MM.1S (cell line): ENCODE measurements at regions not wholly inside any gene's neighbourhood (a gene's known extent, or its start where the extent isn't known, plus 50 kb on each side); places are given as distances from the start of the nearest gene placed in this dataset.
"Not testable (repeated sequence)": the region's sequence is repeated elsewhere in the genome, so short reads cannot be mapped to it uniquely, and the experiment has no call there.

Experiments
- DNase-seq: peaks from one replicate; pipeline ENCODE4 v3.0.0-alpha.2; 2015
- H2AFZ ChIP-seq: fragments of 300-600 bp; sonication (generic); 2 replicates; pipeline ENCODE4 v1.6.0; 2016; ENCODE audit warnings: antibody characterized with exemption, low read length
- H3F3A ChIP-seq: fragments of 300-600 bp; sonication (generic); 2 replicates; pipeline ENCODE4 v1.6.1; 2016; ENCODE audit warnings: mild to moderate bottlenecking, antibody characterized with exemption, low read length, moderate library complexity, mixed read lengths; ENCODE audit not compliant: insufficient read depth
- H3K27ac ChIP-seq: fragments of 300-600 bp; sonication (generic); 2 replicates; pipeline ENCODE4 v1.5.1; 2016; ENCODE audit warnings: mild to moderate bottlenecking, low read length
- H3K27me3 ChIP-seq: fragments of 300-600 bp; sonication (generic); replicated peaks from 2 replicates; pipeline ENCODE4 v1.6.0; 2016; ENCODE audit warnings: low read length; ENCODE audit not compliant: insufficient read depth
- H3K36me3 ChIP-seq: fragments of 300-600 bp; sonication (generic); replicated peaks from 2 replicates; pipeline ENCODE4 v1.6.1; 2016; ENCODE audit warnings: mild to moderate bottlenecking, low read length, mixed read lengths; ENCODE audit not compliant: insufficient read depth
- H3K4me1 ChIP-seq: fragments of 300-600 bp; sonication (generic); 2 replicates; pipeline ENCODE4 v1.6.1; 2016; ENCODE audit warnings: low read length, mixed read lengths
- H3K4me2 ChIP-seq: fragments of 300-600 bp; sonication (generic); 2 replicates; pipeline ENCODE4 v1.6.0; 2016; ENCODE audit warnings: low read depth, low read length
- H3K4me3 ChIP-seq: fragments of 300-600 bp; sonication (generic); 2 replicates; pipeline ENCODE4 v1.5.1; 2016; ENCODE audit warnings: low read length, mixed read lengths
- H3K79me2 ChIP-seq: fragments of 300-600 bp; sonication (generic); 2 replicates; pipeline ENCODE4 v1.6.1; 2016; ENCODE audit warnings: mixed run types, low read length, mixed read lengths
- H3K9ac ChIP-seq: fragments of 300-600 bp; sonication (generic); 2 replicates; pipeline ENCODE4 v1.6.1; 2016; ENCODE audit warnings: low read length, mixed read lengths
- H3K9me2 ChIP-seq: fragments of 300-600 bp; sonication (generic); replicated peaks from 2 replicates; pipeline ENCODE4 v1.6.1; 2016; ENCODE audit warnings: mild to moderate bottlenecking, low read length, mixed read lengths; ENCODE audit not compliant: insufficient read depth
- H3K9me3 ChIP-seq: fragments of 300-600 bp; sonication (generic); replicated peaks from 2 replicates; pipeline ENCODE4 v1.6.1; 2016; ENCODE audit warnings: mild to moderate bottlenecking, low read length, mixed read lengths; ENCODE audit not compliant: insufficient read depth
- H4K20me1 ChIP-seq: fragments of 300-600 bp; sonication (generic); 2 replicates; pipeline ENCODE4 v1.6.1; 2016; ENCODE audit warnings: mild to moderate bottlenecking, low read length, moderate library complexity, mixed read lengths; ENCODE audit not compliant: insufficient read depth
- CTCF ChIP-seq: fragments of 300-600 bp; sonication (generic); IDR thresholded peaks from 2 replicates; pipeline ENCODE4 v1.5.1; 2016; ENCODE audit warnings: antibody characterized with exemption, low read length, mixed read lengths
- EZH2 ChIP-seq: fragments of 300-600 bp; sonication (generic); optimal IDR thresholded peaks from 2 replicates; pipeline ENCODE3; 2017; ENCODE audit warnings: low read depth, mild to moderate bottlenecking, antibody characterized with exemption, low read length, mixed read lengths
- EZH2phosphoT487 ChIP-seq: fragments of 300-600 bp; sonication (generic); IDR thresholded peaks from 2 replicates; pipeline ENCODE4 v1.6.1; 2018; ENCODE audit warnings: antibody characterized with exemption, low read length

- no peaks in the 10 kb centered on the region for H4K20me1 ChIP-seq
- H3K4me2 ChIP-seq, result no peak overlapping the region
- H3K79me2 ChIP-seq, result no peaks in the 10 kb centered on the region
- no peak for DNase-seq
- H3K27ac ChIP-seq, result no peak overlapping the region
- no peak overlapping the region for H2AFZ ChIP-seq
- H3K9me3 ChIP-seq, result no peaks in the 10 kb centered on the region
- H3K9ac ChIP-seq, result no peak overlapping the region
- TF ChIP-seq EZH2 (no peak), CTCF (no peak), EZH2phosphoT487 (no peak)
- H3K4me1 ChIP-seq, result no peaks in the 10 kb centered on the region
- no peaks in the 10 kb centered on the region for H3K9me2 ChIP-seq
- H3K4me3 ChIP-seq, result no peak overlapping the region
- no peaks in the 10 kb centered on the region for H3F3A ChIP-seq
- no peaks in the 10 kb centered on the region for H3K36me3 ChIP-seq
- no peaks in the 10 kb centered on the region for H3K27me3 ChIP-seq
These were observed 173.9 kb downstream of the RTL9 start for GRCh38 chrX:110532581-110532931.

GRCh38 chrX:110536816-110537215, 178.2 kb downstream of the RTL9 start:
- no peak overlapping the region for H3K4me3 ChIP-seq
- no peaks in the 10 kb centered on the region for H4K20me1 ChIP-seq

GRCh38 chrX:110541266-110541665, 182.6 kb downstream of the RTL9 start:
- H2AFZ ChIP-seq, result no peak overlapping the region
- DNase-seq, result no peak
- no peak overlapping the region for H3K4me3 ChIP-seq
- no peaks in the 10 kb centered on the region for H3K4me1 ChIP-seq
- no peaks in the 10 kb centered on the region for H3K36me3 ChIP-seq
- no peak overlapping the region for H3K27ac ChIP-seq
- no peaks in the 10 kb centered on the region for H3K79me2 ChIP-seq
- no peak overlapping the region for H3K4me2 ChIP-seq
- H3K27me3 ChIP-seq, result no peaks in the 10 kb centered on the region
- no peaks in the 10 kb centered on the region for H3K9me3 ChIP-seq
- H3K9ac ChIP-seq, result no peak overlapping the region
- no peaks in the 10 kb centered on the region for H3K9me2 ChIP-seq
- no peak for TF ChIP-seq CTCF
- no peak for TF ChIP-seq EZH2
- no peak for TF ChIP-seq EZH2phosphoT487
- no peaks in the 10 kb centered on the region for H3F3A ChIP-seq
- H4K20me1 ChIP-seq, result no peaks in the 10 kb centered on the region

More at GRCh38 chrX:110536816-110537215, 178.2 kb downstream of the RTL9 start:
- no peaks in the 10 kb centered on the region for H3K9me2 ChIP-seq
- H3K36me3 ChIP-seq, result no peaks in the 10 kb centered on the region
- H3K4me2 ChIP-seq, result no peak overlapping the region
- no peaks in the 10 kb centered on the region for H3K27me3 ChIP-seq
- no peak overlapping the region for H2AFZ ChIP-seq
- TF ChIP-seq EZH2phosphoT487 (no peak), CTCF (no peak), EZH2 (no peak)
- no peaks in the 10 kb centered on the region for H3K9me3 ChIP-seq
- no peak for DNase-seq
- H3K4me1 ChIP-seq, result no peaks in the 10 kb centered on the region
- no peaks in the 10 kb centered on the region for H3F3A ChIP-seq
- no peak overlapping the region for H3K27ac ChIP-seq
- H3K9ac ChIP-seq, result no peak overlapping the region
- H3K79me2 ChIP-seq, result no peaks in the 10 kb centered on the region

GRCh38 chrX:110550854-110551253, 192.2 kb downstream of the RTL9 start:
- not testable (repeated sequence) for H4K20me1 ChIP-seq, H3K9ac ChIP-seq, H2AFZ ChIP-seq, H3K4me1 ChIP-seq, H3K4me2 ChIP-seq, H3K27ac ChIP-seq, DNase-seq, H3K79me2 ChIP-seq, H3K4me3 ChIP-seq, H3F3A ChIP-seq, H3K9me3 ChIP-seq, H3K36me3 ChIP-seq, H3K9me2 ChIP-seq, H3K27me3 ChIP-seq
